Kidney epithelial cell (primary cell): ENCODE measurements at regions not wholly inside any gene's neighbourhood (a gene's known extent, or its start where the extent isn't known, plus 50 kb on each side); places are given as distances from the start of the nearest gene placed in this dataset.

Experiments
- DNase-seq: peaks from one replicate; pipeline ENCODE4 v3.0.0-alpha.2; 2010; ENCODE audit warnings: low read depth
- H3K27me3 ChIP-seq: 2 replicates; pipeline ENCODE4 v1.6.0; 2011; ENCODE audit warnings: low read length; ENCODE audit not compliant: control insufficient read depth, insufficient read depth
- H3K36me3 ChIP-seq: 2 replicates; pipeline ENCODE4 v1.5.1; 2011; ENCODE audit warnings: low read length; ENCODE audit not compliant: control insufficient read depth, insufficient read depth
- H3K4me3 ChIP-seq: 2 replicates; pipeline ENCODE4 v1.5.1; 2011; ENCODE audit warnings: low read depth, mild to moderate bottlenecking, control low read depth, low read length
- CTCF ChIP-seq: IDR thresholded peaks from 2 replicates; pipeline ENCODE4 v1.5.1; 2011; ENCODE audit warnings: mild to moderate bottlenecking, moderate library complexity, low read length, control low read depth, inconsistent platforms; ENCODE audit not compliant: insufficient read depth, poor library complexity, severe bottlenecking

GRCh38 chrX:10741003-10741402 lies 120.6 kb upstream of the MID1 start:
- Histone ChIP-seq H3K27me3 (no peaks in the 10 kb centered on the region), H3K36me3 (no peaks in the 10 kb centered on the region), H3K4me3 (no peak overlapping the region)
- DNase-seq, result no peak
- no peak for TF ChIP-seq CTCF

GRCh38 chrX:10741550-10741949 lies 121.2 kb upstream of the MID1 start:
- H3K36me3 ChIP-seq, result no peaks in the 10 kb centered on the region
- no peak for DNase-seq
- no peaks in the 10 kb centered on the region for H3K27me3 ChIP-seq
- no peak overlapping the region for H3K4me3 ChIP-seq
- TF ChIP-seq CTCF, result no peak

DNA sequence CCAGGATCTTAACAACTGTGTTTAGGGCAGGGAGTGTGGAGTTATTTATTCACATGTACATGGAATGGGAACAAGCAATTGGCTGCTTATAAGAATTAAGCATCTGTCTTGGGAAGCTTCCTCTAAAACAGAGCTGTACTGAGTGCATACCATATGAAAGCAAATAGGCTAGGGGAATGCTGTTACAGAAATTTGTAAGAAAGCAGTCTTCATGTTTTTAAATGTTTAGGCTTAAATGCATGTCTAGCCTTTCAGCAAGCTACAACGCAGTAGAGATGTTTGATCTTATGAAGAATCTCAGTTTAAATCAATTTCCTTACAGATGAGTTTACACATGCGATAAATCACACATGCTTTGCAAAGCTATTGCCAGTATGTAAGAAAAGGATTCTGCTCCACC lies 123.1 kb upstream of the MID1 start:
- TF ChIP-seq CTCF, result no peak

DNA sequence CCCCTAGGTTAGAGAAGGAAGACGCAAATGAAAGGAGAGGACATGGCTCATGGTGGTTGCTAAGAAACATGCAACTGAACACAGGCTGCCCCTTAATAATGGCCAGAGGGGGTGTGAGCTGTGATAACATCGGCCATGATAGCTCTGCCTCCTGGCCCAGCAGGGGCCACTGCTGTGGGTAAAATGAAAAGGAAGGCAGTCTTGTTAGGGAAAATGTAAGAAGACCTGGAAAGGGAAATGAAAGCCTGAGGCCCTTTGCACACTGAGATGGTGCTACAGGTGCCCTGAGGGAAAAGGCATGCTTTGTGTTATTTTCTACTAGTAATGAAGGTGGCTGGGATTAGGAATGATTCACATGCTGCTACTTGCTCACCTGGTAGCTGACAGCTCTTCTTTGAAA lies 123.6 kb upstream of the MID1 start:
- DNase-seq, result no peak
- Histone ChIP-seq H3K36me3 (no peaks in the 10 kb centered on the region), H3K27me3 (no peaks in the 10 kb centered on the region), H3K4me3 (no peak overlapping the region)
- TF ChIP-seq CTCF, result no peak

More for the DNA sequence above, 123.1 kb upstream of the MID1 start:
- no peaks in the 10 kb centered on the region for H3K36me3 ChIP-seq
- no peak for DNase-seq
- no peak overlapping the region for H3K4me3 ChIP-seq
- H3K27me3 ChIP-seq, result no peaks in the 10 kb centered on the region

GRCh38 chrX:10747975-10748374 lies 127.6 kb upstream of the MID1 start:
- Histone ChIP-seq H3K36me3 (no peaks in the 10 kb centered on the region), H3K27me3 (no peaks in the 10 kb centered on the region), H3K4me3 (no peak overlapping the region)
- TF ChIP-seq CTCF, result no peak
- no peak for DNase-seq

DNA sequence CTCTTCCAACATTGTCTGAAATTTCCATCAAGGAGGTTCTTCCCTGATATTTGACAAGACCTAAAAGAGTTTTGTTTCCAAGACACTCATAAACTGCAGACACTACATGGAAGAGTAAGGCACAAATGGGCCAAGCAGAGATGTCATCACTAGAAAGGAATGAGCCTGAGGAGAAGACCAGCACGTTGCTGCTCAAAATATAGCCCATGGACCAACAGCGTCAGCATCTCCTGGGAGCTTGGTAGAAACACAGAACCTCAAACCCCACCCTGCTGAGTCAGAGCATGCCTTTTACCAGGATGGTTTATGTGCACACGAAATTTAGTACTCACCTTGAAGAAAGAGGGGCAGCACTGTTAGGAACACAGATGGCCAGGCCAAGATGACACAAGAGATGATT lies 128.7 kb upstream of the MID1 start:
- no peak for TF ChIP-seq CTCF
- H3K27me3 ChIP-seq, result no peaks in the 10 kb centered on the region
- H3K36me3 ChIP-seq, result no peaks in the 10 kb centered on the region
- no peak for DNase-seq
- H3K4me3 ChIP-seq, result no peak overlapping the region
